Thyroid gland (tissue), 4 donors: ENCODE measurements at regions not wholly inside any gene's neighbourhood (a gene's known extent, or its start where the extent isn't known, plus 50 kb on each side); places are given as distances from the start of the nearest gene placed in this dataset.
"Not testable (repeated sequence)": the region's sequence is repeated elsewhere in the genome, so short reads cannot be mapped to it uniquely, and the experiment has no call there.

Source experiments
- POLR2A ChIP-seq, 2 donors: fragments of 450-650 bp; IDR thresholded peaks; one replicate each; pipeline ENCODE4 v1.6.1; 2017; ENCODE audit warnings: antibody characterized with exemption in 2 of 2, mild to moderate bottlenecking in 2 of 2, moderate library complexity in 1 of 2
- TF ChIP-seq, protein P1 (sequence below), 6 experiments: fragments of 200-600 bp in 3 of 6; fragments of 450-650 bp in 3 of 6; sonication (generic) in 3 of 6; IDR thresholded peaks; one replicate each; pipeline ENCODE4 v1.5.1; 2016 to 2019; ENCODE audit warnings: antibody characterized with exemption in 6 of 6, mild to moderate bottlenecking in 2 of 6, inconsistent platforms in 1 of 6, moderate library complexity in 1 of 6

GRCh38 chrX:1122851-1123250 lies 89.6 kb downstream of the CRLF2 start:
- TF ChIP-seq POLR2A (IDR thresholded peaks at IDR 0.05), result not testable (repeated sequence)
- TF ChIP-seq, protein P1, sequence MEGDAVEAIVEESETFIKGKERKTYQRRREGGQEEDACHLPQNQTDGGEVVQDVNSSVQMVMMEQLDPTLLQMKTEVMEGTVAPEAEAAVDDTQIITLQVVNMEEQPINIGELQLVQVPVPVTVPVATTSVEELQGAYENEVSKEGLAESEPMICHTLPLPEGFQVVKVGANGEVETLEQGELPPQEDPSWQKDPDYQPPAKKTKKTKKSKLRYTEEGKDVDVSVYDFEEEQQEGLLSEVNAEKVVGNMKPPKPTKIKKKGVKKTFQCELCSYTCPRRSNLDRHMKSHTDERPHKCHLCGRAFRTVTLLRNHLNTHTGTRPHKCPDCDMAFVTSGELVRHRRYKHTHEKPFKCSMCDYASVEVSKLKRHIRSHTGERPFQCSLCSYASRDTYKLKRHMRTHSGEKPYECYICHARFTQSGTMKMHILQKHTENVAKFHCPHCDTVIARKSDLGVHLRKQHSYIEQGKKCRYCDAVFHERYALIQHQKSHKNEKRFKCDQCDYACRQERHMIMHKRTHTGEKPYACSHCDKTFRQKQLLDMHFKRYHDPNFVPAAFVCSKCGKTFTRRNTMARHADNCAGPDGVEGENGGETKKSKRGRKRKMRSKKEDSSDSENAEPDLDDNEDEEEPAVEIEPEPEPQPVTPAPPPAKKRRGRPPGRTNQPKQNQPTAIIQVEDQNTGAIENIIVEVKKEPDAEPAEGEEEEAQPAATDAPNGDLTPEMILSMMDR (IDR thresholded peaks at IDR 0.05), result not testable (repeated sequence)
